Pancreas (tissue), 10 donors: ENCODE measurements at regions not wholly inside any gene's neighbourhood (a gene's known extent, or its start where the extent isn't known, plus 50 kb on each side); places are given as distances from the start of the nearest gene placed in this dataset.
"Not testable (repeated sequence)": the region's sequence is repeated elsewhere in the genome, so short reads cannot be mapped to it uniquely, and the experiment has no call there.

Source experiments
- ATAC-seq, 4 donors: fragments of 200-7000 bp; cut with Tn5 transposase; one replicate each; pipeline versions ENCODE4 v1.8.0 to v1.9.1; 2020; ENCODE audit warnings: mild to moderate bottlenecking in 4 of 4, moderate library complexity in 4 of 4
- DNase-seq, 6 donors: peaks; one replicate each; pipeline ENCODE4 v3.0.0-alpha.2; 2020
- FAIRE-seq: peaks from 2 replicates; lab custom pipeline; 2012; peaks lifted over from hg19 to GRCh38; lab: Jason Lieb, UNC
- H3K27ac ChIP-seq, 4 donors: fragments of 200-600 bp; sonication (generic); 1 replicate in 3 of 4; 2 replicates in 1 of 4; pipeline versions ENCODE4 v1.5.0 to v1.8.0; 2020
- H3K27me3 ChIP-seq, 4 donors: fragments of 200-600 bp; one replicate each; pipeline ENCODE4 v1.8.0; 2021
- H3K36me3 ChIP-seq, 3 donors: fragments of 200-600 bp; sonication (generic) in 1 of 3; one replicate each; pipeline versions ENCODE4 v1.5.0 to v1.8.0; 2020 to 2021
- H3K4me1 ChIP-seq, 3 donors: fragments of 200-600 bp; one replicate each; pipeline ENCODE4 v1.8.0; 2021
- H3K4me3 ChIP-seq, 4 donors: fragments of 200-600 bp; sonication (generic) in 2 of 4; one replicate each; pipeline versions ENCODE4 v1.5.0 to v1.8.0; 2020 to 2021
- H3K9me3 ChIP-seq, 4 donors: fragments of 200-600 bp; one replicate each; pipeline ENCODE4 v1.8.0; 2021
- WGBS, 2 donors: extraction: QIAGEN DNeasy Blood & Tissue Kit; methylation state at CpG; one replicate each; pipeline ENCODE4 v1.1.7; 2013; 5-methylcytosine and 5-hydroxymethylcytosine counted together
- intact Hi-C, 3 donors: fragments of 100-400 bp; cut with DNase I; formaldehyde crosslinking; loops; one replicate each; pipeline versions ENCODE4 v1.11.1 to v1.14.2; 2022
- TF ChIP-seq, protein P1 (sequence below), 4 donors: fragments of 200-600 bp; sonication (generic) in 3 of 4; IDR thresholded peaks; one replicate each; pipeline versions ENCODE4 v1.5.0 to v1.8.0; 2021; ENCODE audit warnings: antibody characterized with exemption in 4 of 4
- donor health status: healthy with polysubstance abuse.
- donor health status: DM: no; HTN: no; CAD: no; lungs with moderate emphysema.
- donor health status: DM: no; HTN: no; CAD: no.
- donor health status: control.
- donor health status: control.
- donor health status: Bipolar disorder and iron deficiency.
- donor health status: DM: yes; HTN: yes; CAD: no.
- donor health status: DM: no; HTN: no; CAD: no.
- donor health status: DM: no; HTN: no; CAD: no.
- donor health status: DM: yes; HTN: yes; CAD: no.

DNA sequence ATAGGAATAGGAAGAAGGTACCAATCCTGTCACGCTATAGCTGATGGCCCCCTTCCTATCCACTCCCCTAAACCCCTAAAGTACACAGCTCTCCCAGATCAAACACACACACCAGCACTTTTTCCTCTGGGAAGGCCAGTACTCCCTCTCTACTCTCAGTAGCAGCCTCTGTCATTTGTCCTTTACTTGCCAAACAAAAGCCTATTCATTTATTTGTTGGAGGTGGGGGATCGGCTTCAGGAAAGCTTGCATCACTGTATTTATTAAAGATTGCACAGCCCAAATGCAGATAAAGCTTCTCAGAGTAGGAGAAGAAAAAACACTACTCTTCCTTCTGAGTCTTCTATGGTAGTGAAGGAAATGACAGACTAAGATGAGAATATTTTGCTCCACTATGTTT is 429.7 kb upstream of the RASGRP1 start:
- Histone ChIP-seq H3K4me3 (no peak overlapping the region), H3K36me3 (no peaks in the 10 kb centered on the region), H3K9me3 (no peaks in the 10 kb centered on the region), H3K4me1 (peaks cover 0 to 5% (median 4%) of the 10 kb centered on the region in 3 donors), H3K27ac (peak overlapping the region in 2 of 4 donors; percentile 38 to 50), H3K27me3 (no peaks in the 10 kb centered on the region)
- TF ChIP-seq, protein P1, sequence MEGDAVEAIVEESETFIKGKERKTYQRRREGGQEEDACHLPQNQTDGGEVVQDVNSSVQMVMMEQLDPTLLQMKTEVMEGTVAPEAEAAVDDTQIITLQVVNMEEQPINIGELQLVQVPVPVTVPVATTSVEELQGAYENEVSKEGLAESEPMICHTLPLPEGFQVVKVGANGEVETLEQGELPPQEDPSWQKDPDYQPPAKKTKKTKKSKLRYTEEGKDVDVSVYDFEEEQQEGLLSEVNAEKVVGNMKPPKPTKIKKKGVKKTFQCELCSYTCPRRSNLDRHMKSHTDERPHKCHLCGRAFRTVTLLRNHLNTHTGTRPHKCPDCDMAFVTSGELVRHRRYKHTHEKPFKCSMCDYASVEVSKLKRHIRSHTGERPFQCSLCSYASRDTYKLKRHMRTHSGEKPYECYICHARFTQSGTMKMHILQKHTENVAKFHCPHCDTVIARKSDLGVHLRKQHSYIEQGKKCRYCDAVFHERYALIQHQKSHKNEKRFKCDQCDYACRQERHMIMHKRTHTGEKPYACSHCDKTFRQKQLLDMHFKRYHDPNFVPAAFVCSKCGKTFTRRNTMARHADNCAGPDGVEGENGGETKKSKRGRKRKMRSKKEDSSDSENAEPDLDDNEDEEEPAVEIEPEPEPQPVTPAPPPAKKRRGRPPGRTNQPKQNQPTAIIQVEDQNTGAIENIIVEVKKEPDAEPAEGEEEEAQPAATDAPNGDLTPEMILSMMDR (IDR thresholded peaks at IDR 0.05) = no peak
- 56 to 82% methylated on average over 2 of the region's 2 CpGs for WGBS, 2 donors
- FAIRE-seq (no peak), DNase-seq (no peak), ATAC-seq (peak in 2 of 4 donors; percentile 29 to 42)
- intact Hi-C loops = no loop called here

GRCh38 chr15:38996111-38996631 is 431.6 kb upstream of the RASGRP1 start:
- WGBS, 2 donors = 38 to 58% methylated on average over 3 of the region's 3 CpGs
- peaks cover 0 to 5% (median 4%) of the 10 kb centered on the region in 3 donors for H3K4me1 ChIP-seq
- FAIRE-seq (no peak), ATAC-seq (peak; percentile 54 to 79 (median 62)), DNase-seq (no peak)
- no peaks in the 10 kb centered on the region for H3K9me3 ChIP-seq
- peak overlapping the region in 2 of 4 donors; percentile 6 to 41 for H3K27ac ChIP-seq
- no peaks in the 10 kb centered on the region for H3K36me3 ChIP-seq
- TF ChIP-seq, protein P1 (IDR thresholded peaks at IDR 0.05) = no peak
- intact Hi-C loops = no loop called here
- H3K27me3 ChIP-seq = no peaks in the 10 kb centered on the region
- no peak overlapping the region for H3K4me3 ChIP-seq

DNA sequence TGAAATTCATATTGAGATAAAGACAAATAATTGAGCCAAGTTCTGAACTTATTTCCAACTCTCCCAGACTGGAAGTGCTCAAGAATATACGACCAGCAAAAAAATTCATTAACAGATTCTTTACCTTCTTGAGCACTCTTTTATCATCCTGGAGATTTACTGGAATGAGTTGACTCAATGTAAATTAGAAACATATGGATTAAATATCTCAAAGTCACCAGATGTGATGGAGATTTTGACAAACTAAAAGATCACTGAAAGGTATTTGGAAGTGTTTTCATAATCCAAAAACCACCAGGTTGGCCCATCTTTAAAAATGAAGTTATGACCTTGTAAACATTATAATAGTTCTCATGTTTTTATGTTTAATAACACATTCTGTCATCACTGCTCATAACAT is 433.2 kb upstream of the RASGRP1 start:
- no peaks in the 10 kb centered on the region for H3K27me3 ChIP-seq
- ATAC-seq (no peak), DNase-seq (no peak), FAIRE-seq (no peak)
- H3K36me3 ChIP-seq = no peaks in the 10 kb centered on the region
- peaks cover 0 to 5% (median 3%) of the 10 kb centered on the region in 3 donors for H3K4me1 ChIP-seq
- WGBS, 2 donors = 79 to 85% methylated on average over 1 of the region's 1 CpG
- intact Hi-C loops = no loop called here
- H3K27ac ChIP-seq = no peak overlapping the region
- TF ChIP-seq, protein P1 (IDR thresholded peaks at IDR 0.05) = no peak
- no peaks in the 10 kb centered on the region for H3K9me3 ChIP-seq
- H3K4me3 ChIP-seq = no peak overlapping the region

DNA sequence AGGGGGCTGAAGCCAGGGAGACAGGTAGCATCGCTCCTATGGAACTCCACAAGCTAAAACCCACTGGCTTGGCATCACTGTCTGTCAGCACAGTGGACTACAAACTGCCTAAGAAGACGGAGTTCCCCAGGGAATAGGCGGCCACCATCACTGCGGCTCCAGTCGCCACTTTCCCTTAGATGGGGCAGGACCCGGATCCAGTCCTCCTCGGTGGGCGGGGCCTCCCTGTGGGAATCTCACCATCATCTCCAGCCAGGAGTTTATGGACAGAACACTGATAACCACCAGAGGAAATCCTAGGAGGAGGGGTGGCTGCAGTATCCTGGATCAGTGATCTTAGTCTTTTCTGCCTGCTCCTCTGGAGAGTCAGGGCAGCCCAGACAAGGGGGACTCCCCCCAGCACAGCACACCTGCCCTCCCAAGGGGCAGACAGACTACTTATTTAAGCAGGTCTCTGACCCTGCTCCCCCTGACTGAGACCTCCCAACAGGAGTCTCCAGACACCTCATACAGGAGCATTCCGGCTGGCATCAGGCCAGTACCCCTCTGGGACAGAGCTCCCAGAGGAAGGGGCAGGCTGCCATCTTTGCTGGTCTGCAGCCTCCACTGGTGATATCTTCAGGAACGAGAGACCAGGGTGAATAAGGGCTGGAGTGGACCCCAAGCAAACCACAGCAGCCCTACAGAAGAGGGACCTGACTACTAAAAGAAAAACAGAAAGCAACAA is 435.6 kb upstream of the RASGRP1 start:
- peak in 3 of 6 donors; percentile 31 to 60 (median 58) for DNase-seq
- Histone ChIP-seq H3K4me1 (peaks cover 0 to 5% (median 0%) of the 10 kb centered on the region in 3 donors), H3K27me3 (no peaks in the 10 kb centered on the region), H3K9me3 (no peaks in the 10 kb centered on the region), H3K4me3 (no peak overlapping the region), H3K27ac (no peak overlapping the region), H3K36me3 (no peaks in the 10 kb centered on the region)
- FAIRE-seq = no peak
- TF ChIP-seq, protein P1 (IDR thresholded peaks at IDR 0.05) = no peak
- ATAC-seq = no peak
- intact Hi-C loops = no loop called here
- 88 to 91% methylated on average over 10 of the region's 10 CpGs for WGBS, 2 donors

DNA sequence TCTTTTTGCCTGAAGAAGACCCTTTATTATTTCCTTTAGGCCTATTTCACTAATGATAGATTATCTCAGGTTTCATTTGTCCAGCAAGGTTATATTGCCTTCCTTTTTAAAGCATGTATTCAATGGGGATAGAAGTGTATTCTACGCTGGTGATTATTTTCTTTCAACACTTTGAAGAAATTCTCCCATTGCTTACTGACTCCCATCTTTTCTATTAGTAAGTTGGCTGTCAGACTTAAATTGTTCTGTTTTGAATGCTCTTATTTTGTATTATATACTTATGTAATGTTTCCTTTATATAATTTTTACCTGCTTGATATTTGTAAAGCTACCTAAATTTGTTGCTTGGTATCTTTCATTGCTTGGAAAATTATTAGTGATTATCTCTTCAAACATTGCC is 445.1 kb upstream of the RASGRP1 start:
- no peak for DNase-seq

DNA sequence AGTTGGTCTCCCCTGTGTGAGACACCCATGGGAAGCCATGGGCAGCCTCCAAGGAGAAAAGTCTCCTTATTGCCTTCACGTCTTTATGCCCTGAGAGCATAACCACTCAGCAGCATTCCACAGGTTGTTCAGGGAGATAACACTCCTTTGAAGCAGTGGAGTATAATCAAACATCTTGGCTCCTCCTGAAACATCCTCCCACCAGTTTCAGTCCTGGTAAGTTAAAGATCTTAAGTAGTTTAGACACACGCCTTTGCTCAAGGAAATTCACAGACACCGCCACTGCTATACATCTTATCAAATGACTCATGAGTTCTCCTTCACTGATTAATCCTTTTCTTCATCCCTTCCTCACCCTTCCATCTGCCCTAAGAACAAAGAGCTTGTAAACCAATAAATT is 446.5 kb upstream of the RASGRP1 start:
- H3K4me1 ChIP-seq, H3K4me3 ChIP-seq, H3K27me3 ChIP-seq, FAIRE-seq, DNase-seq, intact Hi-C loops, H3K36me3 ChIP-seq, H3K9me3 ChIP-seq, H3K27ac ChIP-seq, ATAC-seq: not testable (repeated sequence)
- 90 to 92% methylated on average over 3 of the region's 3 CpGs for WGBS, 2 donors

More for the DNA sequence above, 445.1 kb upstream of the RASGRP1 start:
- Histone ChIP-seq H3K9me3 (no peaks in the 10 kb centered on the region), H3K27ac (no peak overlapping the region), H3K4me1 (no peaks in the 10 kb centered on the region), H3K27me3 (no peaks in the 10 kb centered on the region), H3K36me3 (no peaks in the 10 kb centered on the region), H3K4me3 (no peak overlapping the region)
- intact Hi-C loops = no loop called here
- TF ChIP-seq, protein P1 (IDR thresholded peaks at IDR 0.05) = no peak
- FAIRE-seq (no peak), ATAC-seq (no peak)
- 100% methylated on average over 1 of the region's 1 CpG for WGBS, 2 donors
